NCI-H128 (cell line): ENCODE measurements at regions not wholly inside any gene's neighbourhood (a gene's known extent, or its start where the extent isn't known, plus 50 kb on each side); places are given as distances from the start of the nearest gene placed in this dataset.
"Not testable (repeated sequence)": the region's sequence is repeated elsewhere in the genome, so short reads cannot be mapped to it uniquely, and the experiment has no call there.

Experiments
- DNase-seq: peaks from one replicate; lab custom pipeline; 2025; ENCODE audit not compliant: unreplicated experiment; lab: John Stamatoyannopoulos, UW

DNA sequence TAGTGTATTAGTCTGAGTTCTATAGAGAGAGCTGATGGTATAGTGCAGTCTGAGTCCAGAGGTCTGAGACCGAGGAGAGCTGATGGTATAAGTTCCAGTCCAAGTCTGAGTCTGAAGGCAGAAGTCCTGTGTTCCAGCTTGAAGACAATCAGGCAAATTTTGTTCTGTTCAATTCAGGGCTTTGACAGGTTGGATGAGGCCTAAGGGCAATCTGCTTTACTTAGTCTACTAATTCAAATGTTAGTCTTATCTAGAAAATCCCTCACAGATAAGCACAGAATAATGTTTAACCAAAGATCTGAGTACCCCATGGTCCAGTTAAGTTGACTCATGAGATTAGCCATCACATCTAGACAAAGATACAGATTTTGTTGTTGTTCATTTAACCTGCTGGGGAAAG lies 303.0 kb upstream of the KLF4 start:
- DNase-seq: no peak

DNA sequence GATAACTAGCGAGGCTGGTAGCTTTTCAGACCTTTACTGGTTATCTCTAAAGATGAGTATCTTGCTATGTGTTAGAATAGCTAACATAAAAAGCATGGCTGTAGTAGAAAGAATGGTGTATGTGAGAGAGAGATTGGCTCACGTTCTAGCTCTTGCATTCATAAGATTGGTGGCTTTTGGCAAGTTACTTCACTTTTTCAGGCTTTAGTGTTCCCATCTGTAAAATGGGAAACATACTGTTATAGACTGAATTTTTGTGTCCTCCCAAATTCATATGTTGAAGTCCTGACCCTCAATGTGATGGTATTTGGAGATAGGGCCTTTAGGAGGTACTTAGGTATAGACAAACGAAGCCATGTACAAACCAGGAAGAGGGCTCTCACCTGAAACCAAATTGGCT lies 302.4 kb upstream of the KLF4 start:
- DNase-seq: no peak

DNA sequence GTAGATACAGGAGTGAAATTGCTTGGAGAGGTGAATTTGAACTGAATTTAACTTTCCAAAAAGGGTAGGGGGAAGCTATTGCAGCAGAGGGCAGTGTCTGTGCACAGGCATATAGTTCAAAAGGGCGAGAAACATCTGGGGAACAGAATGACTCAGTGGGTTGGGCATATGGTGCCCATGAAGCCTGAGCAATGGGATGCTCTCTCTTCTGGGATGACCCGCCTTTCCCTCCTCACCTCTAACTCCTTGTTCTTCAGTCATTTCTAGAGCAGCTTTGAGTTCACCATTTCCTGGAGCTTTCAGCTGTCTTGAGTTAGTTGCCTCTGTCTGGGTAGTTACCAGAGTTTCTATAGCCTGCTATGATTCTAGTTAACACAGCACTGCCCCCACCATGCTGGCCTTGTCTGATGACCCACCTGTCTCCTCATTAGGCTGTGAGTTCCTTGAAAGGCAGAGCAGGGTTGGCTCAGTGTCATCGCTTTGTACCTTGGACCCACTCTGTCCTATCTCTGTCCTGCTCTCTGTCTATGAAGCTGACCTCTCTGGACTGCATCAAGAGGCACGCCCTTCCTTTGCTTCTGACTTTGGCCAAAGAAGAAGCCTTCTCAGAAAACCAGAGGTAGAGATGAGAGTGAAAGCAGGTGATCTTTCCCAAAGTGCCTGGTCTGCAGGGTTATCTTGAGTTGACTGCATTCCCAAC lies 299.6 kb upstream of the KLF4 start:
- no peak for DNase-seq

- DNase-seq: no peak
These were observed 297.0 kb upstream of the KLF4 start for GRCh38 chr9:107786561-107786960.

DNA sequence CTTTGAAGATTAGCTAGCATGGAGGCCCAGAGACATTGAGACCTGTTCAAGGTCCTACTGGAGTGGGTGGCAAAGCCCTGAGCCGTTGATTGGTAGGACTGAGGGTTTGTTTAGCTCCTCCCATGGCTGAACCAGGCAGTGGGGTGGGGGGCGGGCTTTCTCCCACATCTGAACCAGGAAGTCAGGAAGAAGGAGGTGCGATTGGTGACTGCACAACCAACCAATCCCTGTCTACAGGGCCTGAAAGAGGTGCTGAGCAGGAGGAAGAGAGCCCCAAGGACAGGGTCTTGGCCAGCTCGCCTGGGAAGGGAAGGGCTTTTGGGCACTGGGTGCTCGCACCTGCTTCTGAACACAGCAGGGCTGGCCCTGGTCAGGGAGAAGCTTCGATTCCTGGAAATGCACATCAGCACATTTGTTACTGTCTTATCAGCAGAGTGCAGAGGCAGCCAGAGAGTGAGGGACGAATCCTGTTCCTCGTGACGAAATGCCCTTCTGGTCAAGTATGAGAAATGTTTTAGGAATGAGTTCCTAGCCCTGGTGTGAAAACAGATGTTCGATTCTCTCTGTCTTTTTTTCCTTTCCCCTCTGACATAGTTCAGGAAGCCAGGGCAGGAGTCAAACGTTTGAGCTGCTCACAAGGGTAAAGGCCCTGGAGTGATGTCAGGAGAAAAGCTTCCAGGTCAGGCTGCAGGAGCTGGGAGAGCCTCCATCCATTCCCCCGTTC lies 294.8 kb upstream of the KLF4 start:
- DNase-seq: no peak

DNA sequence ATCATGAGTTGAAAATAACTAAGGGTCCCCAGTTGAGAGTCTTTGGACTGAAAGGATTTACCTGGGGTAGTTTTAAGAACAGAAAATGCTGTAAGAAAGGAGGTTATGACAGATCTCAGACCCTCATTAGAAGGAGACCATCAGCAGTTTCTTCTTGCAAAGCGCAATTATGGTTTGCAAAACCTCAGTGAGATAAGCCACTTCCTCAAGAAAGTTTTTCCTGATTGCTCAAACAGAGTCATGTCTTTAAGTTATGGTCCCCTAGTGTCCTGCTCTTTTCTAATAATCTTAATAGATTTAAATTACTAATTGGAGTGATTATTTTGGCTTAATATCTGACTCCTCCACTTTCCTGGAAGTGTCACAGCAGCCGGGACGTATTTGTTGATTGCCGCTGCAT lies 293.2 kb upstream of the KLF4 start:
- no peak for DNase-seq

DNA sequence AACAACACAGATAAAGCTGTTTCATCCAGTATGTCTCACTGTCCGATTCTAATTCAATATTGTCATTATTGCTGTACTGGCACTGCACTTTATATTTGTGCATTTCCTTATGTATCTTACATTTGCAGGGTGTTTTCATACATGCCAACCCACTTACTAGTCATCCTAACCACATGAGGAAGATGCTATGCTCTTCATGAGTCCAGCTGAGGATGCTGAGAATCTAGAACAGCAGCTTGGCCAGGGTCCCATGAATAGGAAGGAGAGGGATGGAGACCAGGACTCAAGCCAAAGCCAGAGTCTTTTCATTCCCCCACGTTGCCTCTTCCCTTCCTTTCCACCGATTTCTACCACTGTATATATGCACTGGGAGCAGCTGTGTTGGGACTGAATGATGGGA lies 292.8 kb upstream of the KLF4 start:
- no peak for DNase-seq

DNA sequence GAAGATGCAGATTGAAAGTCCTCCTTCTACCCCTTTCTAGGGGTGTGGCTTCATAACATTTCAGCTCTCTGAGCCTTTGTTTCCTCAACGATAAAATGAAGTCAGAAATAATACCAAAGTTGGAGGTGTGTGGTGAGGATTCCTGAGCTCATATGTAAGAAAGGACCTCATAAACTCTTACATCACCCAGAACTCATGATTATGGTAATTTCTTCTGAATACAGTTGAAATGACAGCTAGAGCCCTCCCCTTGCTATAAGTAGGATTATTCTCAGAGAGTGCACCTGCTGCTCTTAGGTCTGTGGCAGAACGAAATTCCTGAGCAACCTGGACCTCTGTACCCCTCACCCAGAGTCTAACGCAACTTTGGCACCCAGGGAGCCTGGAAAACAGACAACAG lies 291.4 kb upstream of the KLF4 start:
- DNase-seq: no peak

- DNase-seq: no peak
These were observed 290.2 kb upstream of the KLF4 start for GRCh38 chr9:107779731-107780130.

DNA sequence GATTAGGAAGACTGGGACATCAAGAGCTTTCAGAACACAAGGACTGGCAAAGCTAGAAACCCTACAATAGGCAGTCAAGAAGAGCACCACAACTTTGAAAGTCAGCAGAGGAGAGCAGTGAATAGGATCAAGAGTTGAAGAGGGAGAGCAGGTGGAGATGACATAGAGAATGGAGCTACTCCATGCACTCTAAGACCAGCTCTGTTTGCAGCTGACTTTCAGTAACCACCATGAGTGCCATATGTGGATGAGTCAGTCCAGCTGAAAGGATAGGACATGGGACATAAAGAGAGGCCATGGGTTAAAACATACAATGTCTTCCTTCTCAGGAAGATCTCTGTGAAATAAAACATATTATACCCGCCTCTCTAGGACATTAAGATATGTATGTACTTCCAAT lies 289.1 kb upstream of the KLF4 start:
- no peak for DNase-seq

DNA sequence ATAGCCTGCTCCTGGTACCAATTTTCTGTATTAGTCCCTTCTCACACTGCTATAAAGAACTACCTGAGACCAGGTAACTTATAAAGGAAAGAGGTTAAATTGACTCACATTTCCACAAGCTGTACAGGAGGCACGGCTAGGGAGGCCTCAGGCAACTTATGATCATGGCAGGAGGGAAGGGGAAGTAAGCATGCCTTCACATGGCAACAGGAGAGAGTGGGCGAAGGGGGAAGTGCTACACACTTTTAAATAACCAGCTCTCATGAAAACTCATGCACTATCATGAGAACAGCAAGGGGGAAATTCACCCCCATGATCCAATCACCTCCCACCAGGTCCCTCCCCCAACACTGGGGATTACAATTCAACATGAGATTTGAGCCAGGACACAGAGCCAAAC lies 284.5 kb upstream of the KLF4 start:
- not testable (repeated sequence) for DNase-seq

DNA sequence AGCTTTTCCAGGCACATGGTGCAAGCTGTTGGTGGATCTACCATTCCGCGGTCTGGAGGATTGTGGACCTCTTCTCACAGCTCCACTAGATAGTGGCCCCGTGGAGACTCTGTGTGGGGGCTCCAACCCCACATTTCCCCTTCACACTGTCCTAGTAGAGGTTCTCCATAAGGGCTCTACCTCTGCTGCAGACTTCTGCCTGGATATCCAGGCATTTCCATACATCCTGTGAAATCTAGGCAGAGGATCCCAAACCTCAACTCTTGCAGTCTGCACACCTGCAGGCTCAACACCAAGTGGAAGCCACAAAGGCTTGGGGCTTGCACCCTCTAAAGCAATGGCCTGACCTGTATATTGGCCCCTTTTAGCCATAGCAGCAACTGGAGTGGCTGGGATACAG lies 283.4 kb upstream of the KLF4 start:
- no peak for DNase-seq

GRCh38 chr9:107770716-107771115 lies 281.1 kb upstream of the KLF4 start:
- DNase-seq: no peak

- DNase-seq: no peak
These were observed 278.7 kb upstream of the KLF4 start for GRCh38 chr9:107768224-107768623.

DNA sequence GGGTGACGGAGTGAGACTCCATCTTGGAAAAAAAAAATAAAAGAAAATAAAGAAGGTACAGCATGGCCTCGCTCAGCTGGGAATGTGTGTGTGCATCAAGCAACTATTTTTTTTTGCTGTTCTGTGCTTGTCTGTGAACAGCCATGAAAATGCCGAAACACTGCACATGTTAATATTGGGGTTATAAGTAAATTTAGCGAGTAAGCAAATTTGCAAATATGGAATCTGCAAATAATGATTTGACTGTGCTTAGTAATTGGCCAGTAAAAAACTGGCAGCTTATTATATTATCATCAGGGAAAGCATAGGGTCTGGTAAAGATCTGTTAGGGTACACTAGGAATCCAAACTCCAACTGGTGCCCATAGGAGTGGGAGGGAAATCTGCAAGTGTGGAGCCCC lies 278.1 kb upstream of the KLF4 start:
- no peak for DNase-seq

DNA sequence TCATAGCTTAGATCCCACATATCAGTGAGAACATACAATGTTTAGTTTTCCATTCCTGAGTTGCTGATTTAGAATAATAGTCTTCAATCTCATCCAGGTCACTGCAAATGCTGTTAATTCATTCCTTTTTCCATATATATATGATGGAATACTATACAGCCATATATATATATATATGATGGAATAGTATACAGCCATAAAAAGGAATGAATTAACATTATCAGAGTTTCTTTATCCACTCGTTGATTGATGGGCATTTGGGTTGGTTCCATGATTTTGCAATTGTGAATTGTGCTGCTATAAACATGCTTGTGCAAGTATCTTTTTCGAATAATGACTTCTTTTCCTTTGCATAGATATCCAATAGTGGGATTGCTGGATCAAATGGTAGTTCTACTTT lies 273.9 kb upstream of the KLF4 start:
- DNase-seq: not testable (repeated sequence)

GRCh38 chr9:107761307-107761706 lies 271.7 kb upstream of the KLF4 start:
- no peak for DNase-seq

DNA sequence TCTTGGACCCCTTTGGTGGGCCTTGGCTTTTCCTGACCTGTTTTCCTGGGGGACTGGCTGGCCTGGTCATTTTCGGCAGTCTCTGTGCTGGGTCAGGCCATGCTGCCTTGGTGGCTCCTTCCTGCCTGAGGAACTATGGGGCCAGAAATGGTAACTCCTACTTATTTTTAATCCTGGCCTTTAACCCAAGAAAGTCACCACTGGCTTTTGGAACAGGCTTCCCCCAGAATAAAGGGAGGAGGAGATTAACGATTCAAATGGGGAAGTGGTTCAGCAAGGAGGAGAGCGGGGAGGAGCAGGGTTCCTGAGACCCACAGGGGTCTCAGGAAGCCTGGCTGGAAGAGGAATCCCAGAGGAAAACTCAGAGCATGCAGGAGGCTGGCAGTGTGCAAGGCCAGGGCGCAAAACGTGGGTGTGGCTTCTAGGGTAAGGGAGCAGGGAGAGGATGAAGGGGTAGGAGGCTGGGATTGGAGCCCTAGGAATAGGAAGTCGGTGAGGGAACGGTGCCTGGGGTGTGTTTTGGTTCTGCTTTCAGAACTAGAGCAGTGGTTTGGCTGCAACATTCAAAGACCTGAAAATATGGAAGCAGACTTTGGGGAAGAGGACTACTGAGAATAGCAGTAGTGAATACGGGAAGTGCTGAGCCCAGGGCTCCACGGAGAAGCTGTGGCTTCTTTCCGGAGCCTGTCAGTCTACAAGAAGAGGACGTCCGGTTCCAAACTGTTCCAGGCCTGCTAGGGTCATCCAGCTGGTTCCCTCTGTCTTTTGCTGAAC lies 271.1 kb upstream of the KLF4 start:
- DNase-seq: no peak

DNA sequence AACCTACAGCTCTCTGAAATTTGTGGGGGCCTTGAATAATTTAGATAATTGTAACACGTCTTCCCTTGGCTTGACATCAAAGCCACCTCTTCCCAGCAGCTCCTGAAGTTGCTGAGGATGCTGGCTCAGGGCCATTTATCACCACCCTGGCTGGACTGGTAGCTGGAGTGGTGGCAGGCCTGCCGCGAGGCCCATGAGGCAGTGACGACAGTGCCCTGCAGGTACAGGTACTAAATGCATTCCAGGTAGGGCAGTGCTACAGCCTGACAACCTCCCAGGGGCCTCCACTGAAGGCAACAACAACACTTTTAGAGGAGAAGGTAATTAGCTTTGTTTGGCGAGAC lies 270.2 kb upstream of the KLF4 start:
- no peak for DNase-seq

- DNase-seq: no peak
These were observed 269.6 kb upstream of the KLF4 start for GRCh38 chr9:107759009-107759822.

- DNase-seq: no peak
These were observed 266.5 kb upstream of the KLF4 start for GRCh38 chr9:107756091-107756490.
